A549 (cell line): ENCODE measurements at regions not wholly inside any gene's neighbourhood (a gene's known extent, or its start where the extent isn't known, plus 50 kb on each side); places are given as distances from the start of the nearest gene placed in this dataset.

Experiments used
- ATAC-seq, 2 experiments: fragments of 200-7000 bp in 1 of 2; fragments of >200 bp in 1 of 2; cut with Nextera tagmentation in 1 of 2; cut with Tn5 transposase in 1 of 2; 3 replicates each; pipeline versions ENCODE4 v1.8.0 to v1.9.1; 2018 to 2020; ENCODE audit warnings: mild to moderate bottlenecking in 1 of 2, moderate library complexity in 1 of 2
- CTCF ChIA-PET: fragments of 300-600 bp; sonication (Branson Sonifier 250); formaldehyde crosslinking; extraction: SDS; loops from one replicate; lab custom pipeline; 2021; ENCODE audit warnings: antibody characterized with exemption, inconsistent platforms; lab: Yijun Ruan, JAX
- POLR2A ChIA-PET: fragments of 350-600 bp; formaldehyde crosslinking; extraction: SDS; loops from one replicate; lab custom pipeline; 2021; ENCODE audit warnings: antibody characterized with exemption, inconsistent platforms; lab: Yijun Ruan, JAX
- DNase-seq, 2 experiments: peaks; one replicate each; pipeline versions ENCODE4 v3.0.0 to v3.0.0-alpha.2; 2011 to 2016; ENCODE audit warnings: low read depth in 1 of 2, low spot score in 1 of 2
- FAIRE-seq: peaks from 2 replicates; lab custom pipeline; 2011; peaks lifted over from hg19 to GRCh38; lab: Jason Lieb, UNC
- H3K27ac ChIP-seq, 2 experiments: fragments of >200 bp; sonication (Bioruptor Twin); formaldehyde crosslinking; 3 replicates each; pipeline ENCODE4 v1.5.1; 2016 to 2017
- H3K4me1 ChIP-seq: fragments of >200 bp; sonication (Bioruptor Twin); formaldehyde crosslinking; 3 replicates; pipeline ENCODE4 v1.6.1; 2016
- H3K4me2 ChIP-seq: fragments of >200 bp; sonication (Bioruptor Twin); formaldehyde crosslinking; 3 replicates; pipeline ENCODE4 v1.6.1; 2016
- H3K4me3 ChIP-seq: fragments of >200 bp; sonication (Bioruptor Twin); formaldehyde crosslinking; 3 replicates; pipeline ENCODE4 v1.5.1; 2016
- H3K9me3 ChIP-seq: fragments of >200 bp; sonication (Bioruptor Twin); formaldehyde crosslinking; 3 replicates; pipeline ENCODE4 v1.6.1; 2016
- BHLHE40 ChIP-seq: IDR thresholded peaks from 2 replicates; pipeline ENCODE4 v1.6.1; 2012; ENCODE audit warnings: low read depth, low read length, inconsistent platforms
- CHD2 ChIP-seq: fragments of 150-350 bp; IDR thresholded peaks from 2 replicates; pipeline ENCODE4 v1.6.1; 2014; ENCODE audit warnings: low read length; ENCODE audit not compliant: partially characterized antibody
- CHD4 ChIP-seq: fragments of 200-600 bp; sonication (generic); IDR thresholded peaks from 2 replicates; pipeline ENCODE4 v1.6.1; 2016; ENCODE audit warnings: antibody characterized with exemption, mild to moderate bottlenecking, borderline replicate concordance
- EHMT2 ChIP-seq: fragments of 200-600 bp; sonication (generic); IDR thresholded peaks from 2 replicates; pipeline ENCODE4 v1.6.1; 2016; ENCODE audit warnings: antibody characterized with exemption, low read depth, mild to moderate bottlenecking, moderate library complexity
- GATA3 ChIP-seq: IDR thresholded peaks from 2 replicates; pipeline ENCODE4 v1.6.1; 2012; ENCODE audit warnings: borderline replicate concordance
- HDAC2 ChIP-seq: fragments of 200-600 bp; sonication (generic); IDR thresholded peaks from 2 replicates; pipeline ENCODE4 v1.6.1; 2016
- HEYL ChIP-seq: fragments of 250-450 bp; sonication (Bioruptor Pico); IDR thresholded peaks from 2 replicates; pipeline ENCODE4 v1.8.0; 2021; ENCODE audit warnings: mild to moderate bottlenecking, moderate library complexity
- HOXB13 ChIP-seq: fragments of 250-450 bp; sonication (Bioruptor Pico); IDR thresholded peaks from 2 replicates; pipeline ENCODE4 v1.5.0; 2020; ENCODE audit warnings: low read depth, mild to moderate bottlenecking, moderate library complexity
- JUNB ChIP-seq: fragments of >200 bp; sonication (Bioruptor Twin); formaldehyde crosslinking; IDR thresholded peaks from 2 replicates; pipeline ENCODE4 v1.6.1; 2016
- KDM5A ChIP-seq: fragments of 200-600 bp; sonication (generic); IDR thresholded peaks from 2 replicates; pipeline ENCODE4 v1.6.1; 2016; ENCODE audit warnings: antibody characterized with exemption, mild to moderate bottlenecking
- MAFK ChIP-seq: fragments of 450-650 bp; IDR thresholded peaks from 2 replicates; pipeline ENCODE4 v1.6.1; 2014; ENCODE audit not compliant: partially characterized antibody
- NFE2L2 ChIP-seq: fragments of 150-350 bp; conservative IDR thresholded peaks from 2 replicates; pipeline ENCODE4 v1.6.1; 2014; ENCODE audit warnings: low read length
- POLR2AphosphoS2 ChIP-seq: conservative IDR thresholded peaks from 2 replicates; pipeline ENCODE4 v1.6.1; 2012; ENCODE audit warnings: low read length, improper control_type of control experiment, inconsistent platforms
- RARB ChIP-seq: fragments of 250-450 bp; sonication (Bioruptor Pico); IDR thresholded peaks from 2 replicates; pipeline ENCODE4 v1.8.0; 2021; ENCODE audit warnings: mild to moderate bottlenecking, moderate library complexity
- RNF2 ChIP-seq: fragments of 200-600 bp; sonication (generic); IDR thresholded peaks from 2 replicates; pipeline ENCODE4 v1.6.1; 2016; ENCODE audit warnings: low read depth, mild to moderate bottlenecking, antibody characterized with exemption, moderate library complexity, borderline replicate concordance
- SMC3 ChIP-seq: fragments of >200 bp; sonication (Bioruptor Twin); formaldehyde crosslinking; IDR thresholded peaks from 3 replicates; pipeline ENCODE4 v1.6.1; 2018; ENCODE audit warnings: inconsistent platforms
- TFCP2L1 ChIP-seq: fragments of 250-450 bp; sonication (Bioruptor Pico); IDR thresholded peaks from 2 replicates; pipeline ENCODE4 v1.5.0; 2021; ENCODE audit warnings: mild to moderate bottlenecking
- ZNF302 ChIP-seq: fragments of 250-450 bp; sonication (Bioruptor Pico); IDR thresholded peaks from 2 replicates; pipeline ENCODE4 v1.9.0; 2021; ENCODE audit warnings: inconsistent platforms, mild to moderate bottlenecking, moderate library complexity
- WGBS: methylation state at CpG from one replicate; pipeline ENCODE4 v1.1.6; 2017; ENCODE audit errors: missing lambda C conversion rate; 5-methylcytosine and 5-hydroxymethylcytosine counted together
- TF ChIP-seq, protein P1 (sequence below): fragments of 250-450 bp; sonication (Bioruptor Pico); IDR thresholded peaks from 2 replicates; pipeline ENCODE4 v1.5.0; 2020; ENCODE audit warnings: low read depth, mild to moderate bottlenecking, moderate library complexity
- TF ChIP-seq, protein P2 (sequence below): IDR thresholded peaks from 2 replicates; pipeline ENCODE4 v1.6.1; 2012
- TF ChIP-seq, protein P3 (sequence below): fragments of >200 bp; sonication (Bioruptor Twin); formaldehyde crosslinking; IDR thresholded peaks from 3 replicates; pipeline ENCODE4 v1.6.1; 2016
- TF ChIP-seq, protein P4 (sequence below): IDR thresholded peaks from 2 replicates; pipeline ENCODE4 v1.6.1; 2012; ENCODE audit warnings: low read depth, borderline replicate concordance
- TF ChIP-seq, protein P5 (sequence below): fragments of 450-650 bp; IDR thresholded peaks from 2 replicates; pipeline ENCODE4 v1.6.1; 2014; ENCODE audit warnings: antibody characterized with exemption
- TF ChIP-seq, protein P6 (sequence below): fragments of 200-600 bp; sonication (generic); IDR thresholded peaks from 2 replicates; pipeline ENCODE4 v1.6.1; 2016; ENCODE audit warnings: antibody characterized with exemption, mild to moderate bottlenecking, moderate library complexity

DNA sequence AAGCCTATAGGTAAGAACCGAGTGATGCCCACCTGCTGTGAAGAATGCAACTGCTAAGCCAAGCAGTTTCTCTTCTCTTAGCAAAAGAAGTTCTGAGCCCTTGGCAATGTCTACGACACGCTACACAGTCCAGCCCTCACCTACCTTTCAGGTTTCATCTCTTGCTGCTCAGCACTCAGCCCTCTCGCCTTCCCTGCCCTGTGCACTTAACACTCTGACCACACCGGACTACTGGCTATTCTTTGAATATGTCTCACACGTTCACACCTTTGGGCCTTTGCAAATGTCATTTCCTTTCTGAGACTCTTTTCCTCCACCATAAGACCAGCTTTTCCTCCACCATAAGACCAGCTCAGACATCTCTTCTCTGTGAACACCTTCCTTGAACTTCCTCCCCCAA, 67.0 kb upstream of the ITGB1 start:
- no peak for FAIRE-seq
- POLR2A ChIA-PET: no interaction called here
- Histone ChIP-seq H3K4me2 (no peak overlapping the region), H3K27ac (peak overlapping the region in 1 of 2 experiments; percentile 11; a peak in 1 of 6 replicates), H3K4me3 (no peak overlapping the region), H3K9me3 (no peaks in the 10 kb centered on the region), H3K4me1 (no peaks in the 10 kb centered on the region)
- CTCF ChIA-PET: interaction anchor here (0.7 to 4.0 kb wide), 2 partner anchors 42 to 130 kb away, joined by 3 to 17 read pairs; no protein-coding TSS in a partner anchor
- ATAC-seq: no peak
- 83% methylated on average over 6 of the region's 6 CpGs for WGBS
- no peak for TF ChIP-seq RNF2
- TF ChIP-seq HEYL (CRISPR knock-in tag): no peak
- TF ChIP-seq ZNF302 (CRISPR knock-in tag): no peak
- no peak for TF ChIP-seq RARB
- TF ChIP-seq, all 56 proteins: peak for 0
- no peak for DNase-seq

DNA sequence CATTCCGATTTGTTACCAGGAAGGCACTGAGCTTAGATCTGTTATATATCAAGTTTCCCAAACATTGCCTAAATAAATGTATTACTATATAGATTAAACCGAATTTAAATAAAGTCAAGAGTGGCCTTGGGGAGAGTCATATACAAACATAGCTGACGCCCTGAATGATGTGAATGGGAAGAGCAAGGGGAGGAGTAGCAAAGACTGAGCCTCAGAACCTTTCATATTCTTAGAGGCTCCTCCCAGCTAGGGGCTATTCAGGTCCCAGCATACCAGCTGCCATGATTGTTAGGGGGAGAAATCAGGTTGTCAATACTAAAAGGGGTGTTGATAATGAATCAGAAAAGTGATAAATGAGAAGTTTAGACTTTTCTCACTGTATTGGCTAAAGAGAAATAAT, 64.7 kb upstream of the ITGB1 start:
- TF ChIP-seq NFE2L2 (no peak), JUNB (no peak), RNF2 (no peak), POLR2AphosphoS2 (no peak), MAFK (no peak), SMC3 (no peak), CHD4 (no peak), CHD2 (no peak), TFCP2L1 (CRISPR knock-in tag) (no peak), HOXB13 (CRISPR knock-in tag) (no peak), KDM5A (no peak), EHMT2 (no peak)
- TF ChIP-seq, protein P1, sequence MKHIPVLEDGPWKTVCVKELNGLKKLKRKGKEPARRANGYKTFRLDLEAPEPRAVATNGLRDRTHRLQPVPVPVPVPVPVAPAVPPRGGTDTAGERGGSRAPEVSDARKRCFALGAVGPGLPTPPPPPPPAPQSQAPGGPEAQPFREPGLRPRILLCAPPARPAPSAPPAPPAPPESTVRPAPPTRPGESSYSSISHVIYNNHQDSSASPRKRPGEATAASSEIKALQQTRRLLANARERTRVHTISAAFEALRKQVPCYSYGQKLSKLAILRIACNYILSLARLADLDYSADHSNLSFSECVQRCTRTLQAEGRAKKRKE (CRISPR knock-in tag): no peak
- TF ChIP-seq, protein P2, sequence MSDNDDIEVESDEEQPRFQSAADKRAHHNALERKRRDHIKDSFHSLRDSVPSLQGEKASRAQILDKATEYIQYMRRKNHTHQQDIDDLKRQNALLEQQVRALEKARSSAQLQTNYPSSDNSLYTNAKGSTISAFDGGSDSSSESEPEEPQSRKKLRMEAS: no peak
- TF ChIP-seq, protein P3, sequence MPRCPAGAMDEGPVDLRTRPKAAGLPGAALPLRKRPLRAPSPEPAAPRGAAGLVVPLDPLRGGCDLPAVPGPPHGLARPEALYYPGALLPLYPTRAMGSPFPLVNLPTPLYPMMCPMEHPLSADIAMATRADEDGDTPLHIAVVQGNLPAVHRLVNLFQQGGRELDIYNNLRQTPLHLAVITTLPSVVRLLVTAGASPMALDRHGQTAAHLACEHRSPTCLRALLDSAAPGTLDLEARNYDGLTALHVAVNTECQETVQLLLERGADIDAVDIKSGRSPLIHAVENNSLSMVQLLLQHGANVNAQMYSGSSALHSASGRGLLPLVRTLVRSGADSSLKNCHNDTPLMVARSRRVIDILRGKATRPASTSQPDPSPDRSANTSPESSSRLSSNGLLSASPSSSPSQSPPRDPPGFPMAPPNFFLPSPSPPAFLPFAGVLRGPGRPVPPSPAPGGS: no peak
- TF ChIP-seq, protein P4, sequence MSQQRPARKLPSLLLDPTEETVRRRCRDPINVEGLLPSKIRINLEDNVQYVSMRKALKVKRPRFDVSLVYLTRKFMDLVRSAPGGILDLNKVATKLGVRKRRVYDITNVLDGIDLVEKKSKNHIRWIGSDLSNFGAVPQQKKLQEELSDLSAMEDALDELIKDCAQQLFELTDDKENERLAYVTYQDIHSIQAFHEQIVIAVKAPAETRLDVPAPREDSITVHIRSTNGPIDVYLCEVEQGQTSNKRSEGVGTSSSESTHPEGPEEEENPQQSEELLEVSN: no peak
- TF ChIP-seq, protein P5, sequence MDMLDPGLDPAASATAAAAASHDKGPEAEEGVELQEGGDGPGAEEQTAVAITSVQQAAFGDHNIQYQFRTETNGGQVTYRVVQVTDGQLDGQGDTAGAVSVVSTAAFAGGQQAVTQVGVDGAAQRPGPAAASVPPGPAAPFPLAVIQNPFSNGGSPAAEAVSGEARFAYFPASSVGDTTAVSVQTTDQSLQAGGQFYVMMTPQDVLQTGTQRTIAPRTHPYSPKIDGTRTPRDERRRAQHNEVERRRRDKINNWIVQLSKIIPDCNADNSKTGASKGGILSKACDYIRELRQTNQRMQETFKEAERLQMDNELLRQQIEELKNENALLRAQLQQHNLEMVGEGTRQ: no peak
- TF ChIP-seq, all 56 proteins: peak for 0
- no peaks in the 10 kb centered on the region for H3K4me1 ChIP-seq
- H3K4me2 ChIP-seq: no peak overlapping the region
- no peaks in the 10 kb centered on the region for H3K9me3 ChIP-seq
- DNase-seq (no peak), FAIRE-seq (no peak), ATAC-seq (no peak)
- POLR2A ChIA-PET: interaction anchor here (1.0 kb wide), 1 partner anchor 13 kb away, joined by 3 read pairs; no protein-coding TSS in a partner anchor
- CTCF ChIA-PET: interaction anchor here (1.2 to 3.1 kb wide), 6 partner anchors 12 to 171 kb away, joined by 3 to 11 read pairs (median 4); no protein-coding TSS in a partner anchor
- WGBS: 80% methylated on average over 3 of the region's 3 CpGs
- H3K27ac ChIP-seq: 0 out of 6 replicates have a peak overlapping the region, but pooled peaks of 1 of the 2 experiments have one; percentile 3
- no peak overlapping the region for H3K4me3 ChIP-seq

DNA sequence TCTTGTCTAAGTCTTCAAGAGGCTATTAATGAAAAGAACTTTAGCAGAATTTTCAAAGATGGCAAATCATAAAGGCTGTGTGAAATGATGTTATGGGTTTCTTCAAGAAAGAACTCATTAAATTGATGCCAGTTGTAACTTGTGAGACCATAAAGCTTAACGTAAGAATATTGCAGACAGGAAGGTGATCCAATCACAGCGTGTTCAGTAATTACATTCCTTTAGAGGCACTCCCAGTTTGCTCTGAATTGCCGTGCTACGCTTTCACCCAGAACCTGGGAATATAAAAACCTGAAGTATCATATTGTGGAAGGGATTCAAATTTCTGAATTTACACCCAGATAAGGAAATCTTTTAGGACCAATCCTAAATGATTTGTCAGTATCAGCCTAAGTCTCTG, 64.1 kb upstream of the ITGB1 start:
- Histone ChIP-seq H3K9me3 (no peaks in the 10 kb centered on the region), H3K4me3 (no peak overlapping the region), H3K27ac (0 out of 6 replicates have a peak overlapping the region, but pooled peaks of 1 of the 2 experiments have one; percentile 3), H3K4me2 (no peak overlapping the region), H3K4me1 (no peaks in the 10 kb centered on the region)
- no peak for DNase-seq
- no peak for FAIRE-seq
- ATAC-seq: no peak
- CTCF ChIA-PET: interaction anchor here (0.8 to 3.1 kb wide), 7 partner anchors 10 to 226 kb away, joined by 3 to 11 read pairs (median 4); no protein-coding TSS in a partner anchor
- POLR2A ChIA-PET: interaction anchor here (1.0 kb wide), 1 partner anchor 12 kb away, joined by 3 read pairs; no protein-coding TSS in a partner anchor
- WGBS: 86% methylated on average over 4 of the region's 4 CpGs
- TF ChIP-seq GATA3: no peak
- no peak for TF ChIP-seq HDAC2
- TF ChIP-seq HOXB13 (CRISPR knock-in tag): no peak
- TF ChIP-seq, protein P1 (CRISPR knock-in tag): no peak
- TF ChIP-seq, protein P6, sequence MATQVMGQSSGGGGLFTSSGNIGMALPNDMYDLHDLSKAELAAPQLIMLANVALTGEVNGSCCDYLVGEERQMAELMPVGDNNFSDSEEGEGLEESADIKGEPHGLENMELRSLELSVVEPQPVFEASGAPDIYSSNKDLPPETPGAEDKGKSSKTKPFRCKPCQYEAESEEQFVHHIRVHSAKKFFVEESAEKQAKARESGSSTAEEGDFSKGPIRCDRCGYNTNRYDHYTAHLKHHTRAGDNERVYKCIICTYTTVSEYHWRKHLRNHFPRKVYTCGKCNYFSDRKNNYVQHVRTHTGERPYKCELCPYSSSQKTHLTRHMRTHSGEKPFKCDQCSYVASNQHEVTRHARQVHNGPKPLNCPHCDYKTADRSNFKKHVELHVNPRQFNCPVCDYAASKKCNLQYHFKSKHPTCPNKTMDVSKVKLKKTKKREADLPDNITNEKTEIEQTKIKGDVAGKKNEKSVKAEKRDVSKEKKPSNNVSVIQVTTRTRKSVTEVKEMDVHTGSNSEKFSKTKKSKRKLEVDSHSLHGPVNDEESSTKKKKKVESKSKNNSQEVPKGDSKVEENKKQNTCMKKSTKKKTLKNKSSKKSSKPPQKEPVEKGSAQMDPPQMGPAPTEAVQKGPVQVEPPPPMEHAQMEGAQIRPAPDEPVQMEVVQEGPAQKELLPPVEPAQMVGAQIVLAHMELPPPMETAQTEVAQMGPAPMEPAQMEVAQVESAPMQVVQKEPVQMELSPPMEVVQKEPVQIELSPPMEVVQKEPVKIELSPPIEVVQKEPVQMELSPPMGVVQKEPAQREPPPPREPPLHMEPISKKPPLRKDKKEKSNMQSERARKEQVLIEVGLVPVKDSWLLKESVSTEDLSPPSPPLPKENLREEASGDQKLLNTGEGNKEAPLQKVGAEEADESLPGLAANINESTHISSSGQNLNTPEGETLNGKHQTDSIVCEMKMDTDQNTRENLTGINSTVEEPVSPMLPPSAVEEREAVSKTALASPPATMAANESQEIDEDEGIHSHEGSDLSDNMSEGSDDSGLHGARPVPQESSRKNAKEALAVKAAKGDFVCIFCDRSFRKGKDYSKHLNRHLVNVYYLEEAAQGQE: no peak
- TF ChIP-seq, protein P5: no peak
- no peak for TF ChIP-seq BHLHE40
- TF ChIP-seq CHD4: no peak
